Femur (tissue), 1 donor: ENCODE measurements at regions not wholly inside any gene's neighbourhood (a gene's known extent, or its start where the extent isn't known, plus 50 kb on each side); places are given as distances from the start of the nearest gene placed in this dataset.
A peak's percentile ranks its signal among the peaks of the same experiment; 100 is the strongest.
"Not testable (repeated sequence)": the region's sequence is repeated elsewhere in the genome, so short reads cannot be mapped to it uniquely, and the experiment has no call there.

Experiments used
- DNase-seq: peaks from one replicate; pipeline ENCODE4 v3.0.0-alpha.2; 2017

DNA sequence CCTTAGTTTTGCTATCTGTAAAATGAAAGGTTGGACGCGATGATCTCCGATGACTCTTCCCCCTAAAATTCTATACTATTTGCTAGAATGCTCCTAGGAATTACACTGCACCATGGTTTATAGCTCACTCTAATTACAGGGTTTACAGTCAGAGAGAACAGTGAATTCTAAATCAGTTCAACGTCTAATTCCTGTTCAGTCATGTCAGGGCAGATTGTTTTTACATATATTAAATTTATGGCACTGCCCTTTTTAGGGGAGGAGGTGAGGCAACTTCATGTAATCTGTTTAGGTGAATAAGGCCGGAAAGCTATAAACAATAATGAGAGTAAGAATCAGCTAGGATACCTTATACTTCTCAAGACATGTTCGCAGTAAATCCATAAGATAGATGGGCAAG is 293.9 kb downstream of the BAMBI start:
- DNase-seq: no peak

DNA sequence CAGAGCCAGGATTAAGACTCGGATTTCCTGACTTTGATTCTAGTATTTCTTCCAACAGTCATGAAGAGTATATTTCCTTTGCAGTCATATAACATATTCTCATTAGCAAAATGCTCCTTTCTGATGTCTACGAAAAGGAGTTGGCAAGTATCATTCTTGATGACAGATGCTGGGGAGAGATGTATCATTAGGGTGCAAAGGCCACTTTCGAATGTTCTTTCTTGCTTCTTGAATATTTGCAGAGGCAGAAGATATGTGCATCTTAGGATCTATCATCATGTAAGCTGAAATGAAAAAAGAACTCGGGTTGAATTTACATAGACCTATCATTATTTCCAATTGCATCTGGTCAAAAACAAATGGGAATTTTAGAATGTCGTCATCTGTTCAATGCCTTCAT is 294.4 kb downstream of the BAMBI start:
- DNase-seq: no peak

DNA sequence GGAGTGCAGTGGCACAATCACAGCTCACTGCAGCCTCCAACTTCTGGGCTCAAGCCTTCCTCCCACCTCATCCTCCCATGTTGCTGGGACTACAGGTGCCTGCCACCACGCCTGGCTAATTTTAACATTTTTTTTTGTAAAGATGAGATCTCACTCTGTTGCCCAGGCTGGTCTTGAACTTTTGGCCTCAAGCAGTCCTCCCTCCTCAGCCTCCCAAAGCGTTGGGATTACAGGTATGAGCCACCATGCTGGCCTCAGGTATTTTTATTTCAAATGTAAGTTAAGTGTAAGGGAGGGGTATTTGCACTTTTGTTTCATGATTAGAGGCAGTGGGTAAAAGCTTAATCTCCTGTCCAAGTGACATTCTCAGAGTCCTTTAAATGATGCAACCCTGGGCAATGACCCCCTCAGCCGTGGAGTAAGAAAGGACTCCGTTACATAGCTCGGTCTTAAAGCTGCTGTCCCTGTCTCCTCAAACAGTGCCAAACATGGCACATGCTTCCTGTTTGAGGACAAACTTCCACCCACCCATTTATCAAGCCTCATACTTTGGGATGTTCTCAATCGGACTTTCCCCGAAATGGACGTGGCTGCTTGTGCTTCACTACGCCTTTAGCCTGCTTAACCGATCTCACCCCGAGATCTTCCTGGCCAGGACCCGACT is 296.1 kb downstream of the BAMBI start:
- no peak for DNase-seq

DNA sequence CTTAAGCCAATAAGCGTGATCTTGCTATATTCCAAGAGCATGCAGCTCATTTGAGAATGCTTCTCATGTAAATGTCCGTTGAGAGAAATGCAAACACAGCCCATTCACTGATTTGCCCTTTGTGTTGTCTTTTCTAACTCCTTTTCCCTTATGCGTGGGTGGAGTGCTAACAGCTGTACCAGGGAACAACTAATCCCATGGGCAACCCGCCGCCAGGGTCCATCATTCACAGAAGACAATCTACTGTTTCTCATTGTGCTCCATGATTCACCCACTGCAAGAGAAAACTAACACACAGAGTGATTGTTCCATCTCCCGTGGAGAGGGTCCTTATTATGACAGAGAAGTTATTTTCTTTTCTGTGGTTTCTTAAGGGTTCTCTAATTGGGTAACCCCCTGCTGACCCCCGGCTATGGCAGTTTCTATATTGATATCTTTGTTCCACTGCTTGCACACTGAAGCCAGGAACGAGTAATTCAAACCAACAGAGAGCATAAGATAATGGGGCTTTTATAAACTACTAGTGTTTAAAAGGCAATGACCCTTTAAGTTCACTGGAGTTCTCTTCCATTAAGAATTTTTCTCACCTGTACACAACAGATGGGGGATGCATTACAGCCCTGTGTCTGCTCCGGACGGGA is 298.7 kb downstream of the BAMBI start:
- peak; percentile 34 for DNase-seq

DNA sequence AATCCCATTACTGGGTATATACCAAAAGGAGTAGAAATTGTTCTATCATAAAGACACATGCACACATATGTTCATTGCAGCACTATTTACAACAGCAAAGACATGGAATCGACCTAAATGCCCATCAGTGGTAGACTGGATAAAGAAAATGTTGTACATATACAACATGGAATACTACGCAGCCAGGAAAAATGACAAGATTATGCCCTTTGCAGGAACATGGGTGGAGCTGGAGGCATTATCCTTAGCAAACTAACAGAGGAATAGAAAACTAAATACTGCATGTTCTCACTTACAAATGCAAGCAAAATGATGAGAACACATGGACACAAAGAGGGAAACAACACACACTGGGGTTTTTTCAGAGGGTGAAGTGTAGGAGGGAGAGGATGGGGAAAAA is 300.2 kb downstream of the BAMBI start:
- no peak for DNase-seq

DNA sequence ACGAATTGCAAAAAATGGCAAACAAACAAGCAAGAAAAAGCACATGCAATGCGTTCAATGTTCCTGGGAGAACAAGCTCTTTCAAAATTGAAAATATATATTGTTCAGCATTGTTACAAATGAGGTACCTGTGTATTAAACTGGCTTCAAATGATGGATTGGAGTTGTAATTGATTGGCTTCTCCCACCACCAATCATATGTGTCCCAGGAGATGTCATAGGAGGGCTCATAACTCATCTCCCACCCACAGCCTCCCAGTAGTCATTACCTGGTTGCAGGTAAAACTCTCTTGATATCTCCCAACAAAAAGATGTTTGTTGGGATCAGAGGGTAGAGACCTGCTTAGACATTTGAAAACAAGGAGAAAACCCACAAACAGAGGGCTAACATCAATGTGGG is 302.9 kb downstream of the BAMBI start:
- no peak for DNase-seq

DNA sequence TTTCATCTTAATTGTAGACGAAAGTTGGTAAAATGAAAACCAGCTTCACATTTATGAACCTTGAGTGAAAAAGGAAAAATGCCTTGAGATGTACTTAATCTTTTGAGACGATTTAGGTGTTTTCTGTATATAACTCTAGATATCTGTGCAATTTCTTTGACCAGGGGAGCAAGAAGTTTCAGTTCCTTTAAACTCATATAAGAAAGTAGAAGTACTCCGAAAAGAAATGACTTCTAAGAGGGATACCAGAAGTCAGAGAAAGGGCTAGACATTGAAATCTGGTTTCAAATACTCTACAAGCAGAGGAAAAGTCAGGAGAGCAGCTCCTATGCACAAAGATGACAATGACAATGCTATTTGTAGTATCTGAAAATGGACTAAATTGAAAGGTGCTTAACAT is 303.7 kb downstream of the BAMBI start:
- DNase-seq: no peak

DNA sequence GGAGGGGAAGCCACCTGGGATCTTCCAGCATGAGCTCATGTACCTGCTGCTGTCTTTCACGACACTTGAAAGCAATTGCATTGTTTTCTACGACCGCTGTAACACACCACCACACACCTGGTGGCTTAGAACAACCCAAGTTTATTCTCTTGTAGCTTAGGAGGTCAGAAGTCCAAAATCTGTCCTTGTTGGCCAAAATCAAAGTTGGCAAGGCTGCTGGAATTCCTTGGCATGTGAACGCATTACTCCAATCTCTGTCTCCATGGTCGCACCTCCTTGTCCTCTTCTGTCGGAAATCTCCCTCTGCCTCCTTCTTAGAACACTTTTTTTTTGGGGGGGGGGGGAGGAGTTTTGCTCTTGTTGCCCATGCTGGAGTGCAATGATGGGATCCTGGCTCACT is 305.7 kb downstream of the BAMBI start:
- DNase-seq: no peak

DNA sequence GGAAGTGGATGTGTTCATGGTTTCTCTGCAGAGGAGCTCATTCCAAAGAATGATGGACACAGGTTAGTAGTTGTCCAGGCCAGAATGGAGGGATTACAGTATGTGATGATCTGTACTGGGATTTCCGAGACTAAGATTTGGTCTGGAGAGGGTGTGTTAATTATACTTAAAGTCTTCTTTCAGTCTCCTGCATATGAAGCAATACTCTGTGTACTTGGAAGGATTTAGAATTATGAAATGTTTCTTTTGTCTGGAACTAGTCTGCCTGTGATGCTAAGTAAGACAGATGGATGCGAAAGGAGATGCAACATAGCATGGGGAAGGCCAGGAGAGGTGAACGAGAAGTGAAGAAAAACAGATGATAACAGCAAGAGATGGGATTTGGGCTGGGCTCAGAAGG is 305.1 kb upstream of the LYZL1 start:
- DNase-seq: no peak

DNA sequence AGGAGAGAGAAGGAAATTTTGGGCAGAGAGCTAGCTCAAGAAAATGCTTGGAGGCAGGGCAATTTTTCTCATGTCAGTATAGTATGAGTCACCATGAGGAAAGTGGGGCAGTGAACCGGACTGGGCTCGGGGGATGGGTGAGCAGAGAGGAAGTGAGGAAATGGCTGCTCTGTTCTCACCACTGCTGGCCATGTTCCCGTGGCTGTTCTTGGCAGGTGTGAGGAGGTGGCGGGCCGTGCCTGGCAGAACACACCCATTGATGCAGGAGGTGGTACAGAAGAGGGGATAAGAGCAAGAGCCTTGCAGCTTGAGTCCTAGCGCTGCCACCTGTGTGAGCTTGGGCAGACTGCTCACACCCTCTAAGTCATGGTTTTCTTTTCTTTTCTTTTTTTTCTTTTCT is 304.4 kb upstream of the LYZL1 start:
- DNase-seq: peak; percentile 76

DNA sequence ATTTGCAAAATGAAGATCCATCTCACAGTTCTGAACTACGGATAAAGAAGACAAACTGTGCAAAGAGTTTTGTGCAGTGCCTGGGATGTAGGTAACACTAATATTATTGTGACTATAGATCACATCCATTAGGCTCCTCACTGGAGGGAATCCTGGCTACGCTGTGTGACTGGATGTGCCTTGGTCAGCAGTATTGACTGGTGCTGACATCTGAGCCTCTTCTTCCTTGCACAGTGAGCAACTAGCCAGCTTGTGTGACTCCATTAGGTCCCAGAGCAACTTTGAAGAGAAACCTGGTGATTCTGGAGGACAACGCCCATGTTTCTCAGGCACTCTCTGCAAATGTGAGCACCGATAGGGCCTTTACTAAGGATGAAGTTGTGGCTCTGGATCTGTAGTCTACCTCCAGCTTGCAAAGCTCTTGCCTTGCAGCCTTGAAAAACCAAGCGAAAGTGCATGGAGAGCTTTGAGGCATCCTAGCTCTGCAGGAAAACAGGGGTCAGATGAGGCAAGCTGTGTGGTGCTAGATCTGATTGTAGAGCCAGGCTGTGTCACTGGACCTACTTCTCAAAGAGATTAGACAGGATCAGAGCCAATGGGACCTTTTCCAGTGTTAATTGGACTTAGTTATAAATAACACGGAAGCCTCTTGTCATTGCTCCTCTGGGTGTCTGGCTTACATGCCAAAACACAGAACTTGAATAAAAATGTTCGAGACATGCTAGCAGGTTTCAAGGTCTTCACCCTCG is 303.6 kb upstream of the LYZL1 start:
- no peak for DNase-seq

DNA sequence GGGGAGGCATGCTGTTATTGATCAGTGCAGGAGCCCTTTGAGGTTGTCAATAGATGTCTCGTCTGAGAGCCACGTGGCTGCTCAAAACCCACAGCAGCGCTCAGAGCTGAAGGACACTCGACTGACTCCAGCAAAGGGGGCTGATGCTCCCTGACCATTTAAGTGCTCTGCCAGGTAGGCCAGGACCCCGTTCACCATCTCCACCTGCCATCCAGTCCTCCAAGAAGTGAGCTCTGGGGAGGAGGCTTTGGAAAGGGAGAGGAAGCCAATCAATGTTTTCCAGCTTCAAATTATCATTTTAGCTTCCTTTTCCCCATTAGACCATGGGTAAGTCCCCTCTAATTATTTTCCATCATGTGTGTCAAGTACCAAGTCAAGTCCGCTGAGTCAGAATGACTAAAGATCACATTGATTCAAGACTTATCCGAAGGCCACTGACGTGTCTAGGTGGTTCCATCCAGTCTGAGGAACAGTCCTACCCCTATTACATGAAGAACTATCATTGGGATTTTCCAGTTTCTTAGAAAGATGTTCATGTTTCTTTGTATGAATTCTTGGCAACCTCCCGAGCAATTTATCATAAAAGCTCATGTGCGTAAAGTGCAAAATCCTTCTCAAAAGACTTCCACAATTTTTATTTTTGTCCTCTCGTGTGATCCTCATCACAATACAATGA is 302.6 kb upstream of the LYZL1 start:
- DNase-seq: no peak

DNA sequence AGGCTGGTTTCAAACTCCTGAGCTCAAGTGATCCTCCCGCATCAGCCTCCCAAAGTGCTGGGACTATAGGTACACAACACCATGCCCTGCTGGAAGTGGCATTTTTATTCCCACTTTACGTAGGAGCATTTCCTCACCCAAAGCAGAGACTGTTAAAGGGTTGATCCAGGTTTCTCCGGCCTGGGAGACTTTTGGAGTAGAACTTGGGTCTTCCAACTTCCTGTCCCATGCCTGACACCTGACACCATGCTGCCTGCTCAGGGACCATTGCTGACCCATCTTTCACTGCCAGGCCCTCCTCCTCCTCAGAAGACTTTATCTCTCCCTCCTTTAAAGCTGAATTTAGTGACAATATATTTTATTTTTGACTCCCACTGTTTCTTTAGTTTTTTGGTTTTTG is 302.0 kb upstream of the LYZL1 start:
- DNase-seq: no peak

DNA sequence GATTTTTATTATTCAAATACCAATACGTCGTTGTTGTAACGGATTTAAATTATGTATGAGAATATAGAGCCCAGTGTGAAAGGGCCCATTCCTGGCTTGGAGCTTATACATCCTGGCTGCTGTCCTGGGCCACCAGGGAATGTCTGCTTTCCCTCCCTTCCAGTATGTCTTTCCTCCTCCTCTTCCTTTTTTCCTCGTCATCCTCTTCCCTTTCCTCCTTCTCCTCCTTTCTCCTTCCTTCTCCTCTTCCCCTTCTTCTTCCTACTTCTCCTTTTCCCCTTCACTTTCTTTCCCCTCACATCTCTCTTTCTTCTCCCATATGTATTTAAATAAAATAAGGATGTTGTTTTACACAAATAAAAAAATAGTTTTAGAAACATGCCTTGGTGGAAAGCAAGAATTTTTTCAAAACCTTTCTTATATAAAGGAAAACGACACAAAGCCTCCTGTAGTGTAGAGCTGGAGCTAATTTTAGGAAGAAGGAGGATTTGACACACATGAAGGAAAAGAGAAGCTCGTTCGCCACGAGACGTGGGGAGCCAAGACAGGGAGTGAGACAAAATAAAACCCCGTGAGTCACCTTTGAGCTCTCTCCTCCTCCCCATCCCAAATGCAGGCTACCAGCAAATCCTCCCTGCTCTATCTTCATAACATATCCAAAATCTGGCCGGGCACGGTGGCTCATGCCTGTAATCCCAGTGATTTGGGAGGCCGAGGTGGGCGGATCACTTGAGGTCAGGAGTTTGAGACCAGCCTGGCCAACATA is 301.1 kb upstream of the LYZL1 start:
- no peak for DNase-seq

DNA sequence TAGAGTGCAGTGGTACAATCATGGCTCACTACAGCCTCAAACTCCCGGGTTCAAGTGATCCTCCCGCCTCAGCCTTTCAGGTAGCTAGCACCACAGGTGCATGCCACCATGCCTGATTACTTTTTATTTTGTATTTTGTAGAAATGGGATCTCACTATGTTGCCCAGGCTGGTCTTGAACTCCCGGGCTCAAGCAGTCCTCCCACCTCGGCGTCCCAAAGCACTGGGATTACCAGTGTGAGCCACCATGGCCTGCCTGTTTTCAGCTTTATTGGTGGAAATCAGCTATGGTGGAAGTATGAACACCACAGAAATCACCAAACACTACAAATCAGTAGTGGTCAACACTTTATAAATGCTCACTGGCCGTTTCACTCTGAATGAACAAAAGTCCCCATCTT is 299.9 kb upstream of the LYZL1 start:
- no peak for DNase-seq

DNA sequence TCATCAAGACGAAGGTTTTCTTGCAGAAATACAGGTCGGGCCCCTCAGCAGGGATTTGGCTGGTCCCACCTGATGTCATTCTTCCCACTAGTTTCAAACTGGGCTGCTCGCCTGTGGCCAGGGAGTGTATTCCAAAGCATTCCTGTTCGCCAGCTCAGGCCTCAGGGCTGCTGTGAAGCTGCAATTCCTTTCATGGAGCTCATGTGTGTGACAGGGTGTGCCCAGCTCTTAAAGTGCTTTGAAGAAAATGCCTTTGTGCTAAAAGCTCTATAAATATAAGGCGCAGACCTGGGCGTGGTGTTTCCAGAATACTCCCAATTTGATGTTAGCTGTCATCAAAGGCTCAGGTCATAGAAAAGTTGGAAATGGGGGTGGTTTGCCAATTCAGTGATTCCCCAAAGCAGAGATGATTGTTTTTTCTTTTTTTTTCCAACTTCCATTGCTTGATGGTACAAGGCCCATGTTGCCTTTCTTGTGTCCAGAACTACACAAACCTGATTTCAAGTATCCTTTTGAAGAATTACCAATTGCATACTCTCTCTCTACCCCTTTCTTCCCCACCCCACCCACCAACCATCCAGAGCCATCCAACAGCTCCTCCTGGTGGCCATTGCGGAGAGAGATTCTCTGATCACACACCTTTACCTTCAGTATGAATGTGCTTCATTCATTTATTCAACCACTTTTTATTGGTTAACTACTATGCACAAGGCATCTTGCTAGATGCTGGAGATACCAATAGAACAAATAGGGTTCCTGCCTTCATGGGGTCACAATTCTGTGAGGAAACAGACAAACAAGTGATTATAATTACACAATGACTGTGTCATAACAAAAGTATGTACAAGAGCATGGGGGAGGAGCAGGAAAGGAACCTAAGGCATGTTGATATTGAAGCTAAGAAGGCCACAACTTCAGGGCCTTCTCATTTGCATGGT is 297.3 kb upstream of the LYZL1 start:
- peak; percentile 38 for DNase-seq

DNA sequence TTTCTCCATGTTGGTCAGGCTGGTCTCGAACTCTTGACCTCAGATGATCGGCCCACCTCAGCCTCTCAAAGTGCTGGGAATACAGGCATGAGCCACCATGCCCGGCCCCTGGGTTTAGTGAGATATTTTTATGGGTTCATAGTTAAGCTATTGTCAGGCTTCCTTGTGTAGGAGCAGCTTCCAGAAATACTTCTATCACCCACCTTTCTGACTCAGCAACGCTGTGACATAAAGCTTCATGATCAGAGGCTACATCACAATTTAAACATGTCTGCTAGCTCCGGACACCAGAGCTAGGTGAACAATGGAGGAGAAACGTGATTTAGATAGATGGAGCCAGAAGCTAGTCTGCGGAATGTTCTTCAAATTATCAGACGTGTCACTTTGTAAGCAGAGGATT is 295.8 kb upstream of the LYZL1 start:
- DNase-seq: no peak

DNA sequence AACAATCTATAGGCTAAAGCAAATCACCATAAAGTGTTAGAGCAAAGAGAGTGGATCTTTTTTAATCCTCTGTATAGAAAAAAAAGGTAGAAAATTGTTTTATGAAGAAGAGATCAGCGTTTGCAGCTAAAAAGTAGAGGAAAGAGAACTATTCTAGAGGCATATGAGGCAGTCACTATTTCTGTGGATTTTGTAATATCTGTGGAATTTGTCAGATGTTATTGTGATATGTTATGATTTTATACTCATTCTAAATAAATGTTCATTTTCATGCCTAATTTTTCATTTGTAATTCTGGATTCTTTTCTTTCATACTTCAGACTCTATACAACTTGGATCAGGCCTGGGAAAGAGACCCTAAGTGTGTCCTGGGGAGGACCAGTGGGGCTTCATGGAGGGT is 295.0 kb upstream of the LYZL1 start:
- no peak for DNase-seq

DNA sequence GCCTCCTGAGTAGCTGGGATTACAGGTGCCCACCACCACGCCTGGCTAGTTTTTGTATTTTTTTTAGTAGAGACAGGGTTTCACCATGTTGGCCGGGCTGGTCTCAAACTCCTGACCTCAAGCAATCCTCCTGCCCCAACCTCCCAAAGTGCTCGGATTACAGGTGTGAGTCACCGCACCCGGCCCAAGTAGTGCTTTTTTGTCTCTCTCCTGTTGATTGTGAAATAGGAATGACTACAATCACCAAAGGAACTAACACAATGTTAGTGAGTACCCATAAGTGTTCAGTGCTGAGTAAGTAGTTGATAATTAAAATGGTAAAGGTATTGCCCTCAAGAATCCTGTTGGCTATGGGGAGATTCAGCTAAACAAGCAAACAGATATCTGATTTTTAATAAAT is 294.1 kb upstream of the LYZL1 start:
- not testable (repeated sequence) for DNase-seq

DNA sequence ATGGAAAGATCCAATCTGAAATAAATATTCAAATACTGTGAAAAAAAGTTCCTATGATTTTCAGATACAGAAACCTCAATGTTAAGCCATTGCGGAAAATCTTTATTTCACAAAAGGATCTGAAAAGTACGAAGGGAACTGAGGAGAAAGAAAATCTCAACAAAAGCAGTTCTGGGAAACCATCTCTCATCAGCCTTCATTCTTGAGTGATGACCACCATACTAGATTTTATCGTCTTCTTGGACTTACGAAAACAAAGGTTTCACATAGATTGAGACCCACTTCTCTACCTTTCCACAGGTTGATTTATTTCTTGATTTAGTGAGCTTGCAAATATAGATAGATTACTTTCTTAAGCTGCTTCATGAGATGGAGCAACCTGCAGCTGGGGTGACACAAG is 293.4 kb upstream of the LYZL1 start:
- no peak for DNase-seq

DNA sequence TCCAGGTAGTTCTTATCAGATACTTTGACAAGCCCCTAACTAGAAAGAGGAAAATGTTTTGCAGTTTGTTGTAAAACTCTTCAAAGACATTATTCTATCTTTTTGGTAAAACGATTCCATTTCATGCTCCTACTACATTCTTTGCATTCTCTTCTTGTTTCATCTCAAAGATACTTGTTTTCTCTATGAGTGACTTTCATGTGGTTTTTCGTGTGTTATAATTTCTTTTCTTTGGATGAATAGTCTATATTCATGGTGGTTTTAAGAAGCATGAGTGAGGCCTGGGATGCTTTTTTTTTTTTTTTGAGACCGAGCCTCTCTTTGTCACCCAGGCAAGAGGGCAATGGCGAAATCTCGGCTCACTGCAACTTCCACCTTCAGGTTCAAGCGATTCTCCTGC is 292.5 kb upstream of the LYZL1 start:
- DNase-seq: no peak
